HG02870 (cell line): ENCODE measurements at regions not wholly inside any gene's neighbourhood (a gene's known extent, or its start where the extent isn't known, plus 50 kb on each side); places are given as distances from the start of the nearest gene placed in this dataset.

Experiments
- ATAC-seq: cut with Tn5 transposase; IDR thresholded peaks from one replicate; pipeline ENCODE4 v1.9.1; 2021; ENCODE audit warnings: mild to moderate bottlenecking, moderate library complexity; ENCODE audit not compliant: unreplicated experiment

GRCh38 chr2:225937625-225938187, 538.2 kb downstream of the NYAP2 start:
- ATAC-seq = no peak

- no peak for ATAC-seq
These were observed 533.4 kb downstream of the NYAP2 start for GRCh38 chr2:225932811-225933413.

DNA sequence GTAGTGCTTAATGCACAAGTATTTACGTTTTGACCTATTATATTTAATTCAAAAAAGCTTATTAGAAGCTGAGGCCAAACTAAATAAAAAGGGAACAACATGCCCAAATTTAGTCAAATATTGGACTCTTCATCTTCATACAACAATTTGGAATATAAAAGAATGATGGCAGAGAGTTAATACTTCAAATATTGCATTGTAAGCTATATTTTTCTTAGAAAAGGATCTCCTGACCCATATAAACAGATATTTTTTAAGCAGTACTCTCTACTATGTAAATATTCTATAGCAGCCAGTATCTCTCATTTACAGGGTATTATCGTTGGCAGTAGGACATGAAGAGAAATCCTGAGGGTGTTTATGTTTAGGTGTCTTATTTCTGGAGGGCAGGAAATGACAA, 531.2 kb downstream of the NYAP2 start:
- ATAC-seq = no peak

DNA sequence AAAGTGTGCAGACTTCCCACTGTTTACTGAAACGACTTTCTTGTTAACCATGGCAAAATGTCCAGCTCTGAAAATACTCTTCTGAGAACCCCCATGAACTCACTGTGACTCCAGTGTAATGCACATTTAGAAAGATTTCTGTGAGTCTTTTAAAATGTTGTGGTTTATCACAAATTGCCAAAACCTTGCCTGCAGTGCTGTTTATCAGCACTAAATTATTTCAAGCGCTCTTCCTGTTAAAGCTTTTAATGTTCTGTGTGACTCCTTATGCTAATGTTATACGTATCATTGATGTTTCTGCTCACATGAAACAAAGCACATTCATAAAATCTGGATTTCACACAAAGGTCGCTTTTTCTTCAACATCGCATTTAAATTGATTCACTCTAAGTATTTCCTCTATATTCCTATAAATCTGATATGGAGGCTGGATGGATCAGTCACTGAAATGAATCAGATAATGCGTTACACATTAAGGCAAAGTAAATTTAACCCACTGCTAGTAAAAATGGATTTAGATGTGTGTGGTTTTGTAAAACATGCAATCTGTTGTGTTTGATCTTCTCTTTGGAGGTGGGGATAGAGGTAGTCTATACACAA, 521.2 kb downstream of the NYAP2 start:
- ATAC-seq = no peak

GRCh38 chr2:225916692-225917091, 517.2 kb downstream of the NYAP2 start:
- no peak for ATAC-seq

DNA sequence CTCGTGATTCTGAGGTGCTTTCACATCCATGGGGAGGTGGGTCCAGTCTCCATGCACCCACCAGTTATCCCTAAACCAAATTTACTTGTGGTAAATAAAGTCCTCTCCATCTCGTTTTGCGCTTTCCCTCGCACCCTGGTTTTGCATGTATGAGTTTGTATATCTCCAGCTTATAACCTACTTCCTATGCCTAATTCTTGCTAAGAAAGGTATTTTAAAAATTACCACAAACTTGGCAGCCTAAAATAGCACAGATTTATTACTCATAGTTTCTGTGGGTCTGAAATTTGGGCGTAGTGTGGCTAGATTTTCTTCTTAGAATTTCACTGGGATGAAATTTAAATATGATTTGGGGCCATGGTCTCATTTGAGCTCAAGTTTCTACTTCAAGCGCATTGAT, 511.5 kb downstream of the NYAP2 start:
- no peak for ATAC-seq

DNA sequence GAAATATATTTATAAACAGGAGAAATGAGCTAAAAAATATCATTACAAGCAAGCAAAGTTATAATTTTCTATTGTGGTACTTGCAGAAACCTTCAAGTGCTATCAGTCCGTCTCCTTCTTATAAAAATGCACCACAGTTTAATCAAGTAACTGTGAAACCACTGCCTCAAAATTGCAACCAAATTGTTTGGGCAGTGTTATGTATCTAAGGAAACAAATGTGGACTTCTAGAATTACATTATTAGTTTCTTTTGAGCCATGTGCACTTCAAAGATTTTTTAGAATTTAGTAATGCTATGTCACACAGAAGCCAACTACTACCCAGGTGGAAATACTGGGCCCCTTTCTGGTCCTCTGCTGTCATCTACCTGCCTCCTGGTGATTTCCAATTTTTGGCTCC, 495.6 kb downstream of the NYAP2 start:
- ATAC-seq = no peak

DNA sequence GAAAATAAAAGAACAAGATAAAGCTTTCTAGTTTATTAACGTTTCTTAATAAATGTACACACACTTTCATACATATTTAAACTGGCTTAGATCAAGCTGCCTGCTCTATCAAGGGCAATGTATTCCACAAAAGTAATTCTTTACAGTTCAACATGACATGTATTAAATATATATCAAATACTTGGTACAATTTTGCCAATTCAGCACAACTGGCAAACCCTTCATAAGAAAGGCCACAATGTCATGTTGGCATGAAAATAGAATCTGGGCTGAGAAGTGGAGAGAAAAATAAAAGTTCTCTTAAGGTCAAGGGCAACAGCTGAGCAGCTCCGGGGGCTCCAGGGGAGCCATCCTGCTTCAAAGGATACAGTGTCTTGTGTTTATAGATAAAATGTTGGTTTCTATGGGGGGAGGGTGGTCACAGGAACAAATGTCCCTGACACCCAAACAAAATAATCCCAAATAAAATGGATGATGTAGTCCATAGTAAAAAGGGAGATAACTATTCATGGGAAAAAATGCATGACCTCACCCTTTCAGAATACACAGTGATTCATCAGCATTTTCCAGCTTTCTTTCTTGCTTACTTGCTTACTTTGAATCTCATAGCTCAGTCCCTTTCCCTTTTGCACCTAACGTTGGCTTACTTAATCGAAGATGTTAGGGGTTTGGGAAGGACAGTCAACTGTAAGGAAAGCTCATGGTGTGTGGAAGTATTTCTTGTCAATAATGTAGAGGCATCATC, 494.9 kb downstream of the NYAP2 start:
- ATAC-seq = no peak

DNA sequence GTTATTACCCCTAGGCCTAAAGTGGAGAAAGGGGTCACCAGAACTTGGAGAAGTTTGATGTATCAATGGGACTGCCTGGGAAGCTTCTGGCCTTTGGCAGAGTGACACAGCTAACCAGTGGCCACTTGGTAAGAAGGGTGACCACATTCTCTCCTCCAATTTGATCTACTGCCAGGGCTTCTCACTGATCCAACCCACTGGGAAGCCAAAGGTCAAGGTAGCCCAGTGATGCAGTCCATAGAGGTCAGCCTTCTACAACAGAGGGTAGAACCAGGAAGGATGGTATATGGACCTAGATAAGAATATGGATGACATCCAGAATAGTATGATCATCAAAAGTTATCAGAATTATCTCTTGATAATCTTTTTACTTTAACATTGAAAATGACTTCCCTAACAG, 493.6 kb downstream of the NYAP2 start:
- ATAC-seq = no peak

GRCh38 chr2:225891771-225892170, 492.3 kb downstream of the NYAP2 start:
- ATAC-seq = no peak

DNA sequence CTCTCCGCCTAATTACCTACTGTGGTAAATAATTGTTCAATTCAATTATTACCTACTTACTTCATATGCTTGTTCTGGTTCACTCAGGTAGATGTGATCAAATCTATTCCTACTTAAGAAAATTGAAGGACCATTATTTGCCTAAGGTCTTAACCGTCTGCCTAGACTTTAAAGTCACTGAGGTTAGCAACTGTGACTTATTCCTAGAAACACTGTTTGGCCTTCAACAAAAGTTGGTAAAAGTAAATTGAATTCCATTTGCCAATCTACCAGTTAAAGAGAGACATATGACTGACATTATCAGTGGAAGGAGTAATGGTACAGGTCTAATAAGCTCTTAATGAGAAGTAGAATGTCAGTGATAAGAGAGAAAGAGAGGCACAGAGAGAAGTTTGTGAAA, 491.5 kb downstream of the NYAP2 start:
- ATAC-seq = no peak

- ATAC-seq = peak; percentile 83
These were observed 489.9 kb downstream of the NYAP2 start for GRCh38 chr2:225889452-225889851.

- ATAC-seq = no peak
These were observed 467.6 kb downstream of the NYAP2 start for GRCh38 chr2:225867071-225867470.

DNA sequence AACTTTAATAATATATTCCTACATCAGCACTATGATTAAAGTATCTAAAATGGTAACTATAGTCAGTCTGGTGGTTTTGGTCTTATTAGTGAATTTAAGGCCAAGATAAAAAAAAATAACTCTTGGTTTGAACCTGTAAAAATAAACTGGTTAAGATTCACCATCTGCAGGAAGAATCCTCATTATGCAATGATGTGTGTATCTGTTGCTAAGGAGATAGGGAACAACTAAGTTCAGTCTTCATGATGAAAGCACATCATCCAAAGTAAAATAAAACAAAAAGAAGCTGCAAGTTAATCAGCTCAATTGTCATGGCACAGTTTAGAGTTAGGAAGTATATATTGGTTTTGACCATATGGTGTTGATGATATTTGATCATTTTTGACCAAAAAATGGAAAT, 466.0 kb downstream of the NYAP2 start:
- no peak for ATAC-seq

DNA sequence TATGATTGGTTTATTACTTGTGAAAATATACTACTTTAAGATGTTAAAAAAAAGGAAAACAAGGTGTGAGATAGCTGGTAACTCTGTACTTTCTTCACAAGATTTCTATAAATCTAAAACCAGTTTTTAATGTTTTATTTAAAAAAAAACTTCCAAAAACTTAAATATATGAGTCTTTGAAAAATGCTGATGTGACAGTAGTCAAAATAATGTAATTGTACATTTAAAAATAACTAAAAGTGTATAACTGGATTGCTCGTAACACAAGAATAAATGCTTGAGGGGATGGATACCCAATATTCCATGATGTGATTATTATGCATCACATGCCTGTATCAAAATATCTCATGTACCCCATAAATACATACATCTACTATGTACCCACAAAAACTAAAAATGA, 464.9 kb downstream of the NYAP2 start:
- no peak for ATAC-seq

DNA sequence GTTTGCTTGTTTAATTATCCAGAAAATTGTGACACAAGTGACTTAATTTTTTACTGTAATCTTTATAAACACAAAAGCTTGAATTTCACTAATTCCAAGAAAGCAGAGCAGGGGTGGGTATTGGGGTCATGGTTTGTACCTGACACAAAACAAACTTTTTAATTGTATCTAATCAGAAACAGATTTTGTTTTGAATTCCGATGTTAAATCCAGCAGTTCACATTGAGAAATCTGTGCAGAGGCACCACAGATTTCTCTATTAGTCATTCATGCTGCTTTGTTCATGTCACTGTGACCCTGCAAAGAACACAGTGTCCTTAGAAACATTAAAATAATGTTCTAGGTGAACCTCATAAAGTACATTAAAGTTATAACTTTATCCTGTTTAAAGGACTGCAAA, 443.4 kb downstream of the NYAP2 start:
- ATAC-seq = no peak

- ATAC-seq = no peak
These were observed 441.8 kb downstream of the NYAP2 start for GRCh38 chr2:225841314-225841713.

DNA sequence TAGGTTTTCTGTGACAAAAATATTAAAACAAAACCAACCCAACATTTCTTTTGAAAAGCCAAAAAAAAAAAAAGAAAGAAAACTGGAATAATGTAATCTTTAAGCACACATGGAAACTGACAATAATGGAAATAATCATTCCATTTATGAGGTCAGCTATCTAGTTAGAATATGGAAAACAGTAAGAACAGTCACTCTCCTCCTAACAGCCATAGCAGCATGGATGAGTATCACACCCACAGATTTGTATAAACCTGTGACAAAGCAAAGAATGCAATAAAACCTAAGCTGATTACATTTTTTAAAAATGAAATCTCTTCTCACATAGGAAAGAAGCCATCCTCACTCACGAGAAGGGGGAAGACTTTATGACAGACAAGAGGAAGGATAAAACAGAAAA, 437.8 kb downstream of the NYAP2 start:
- no peak for ATAC-seq

DNA sequence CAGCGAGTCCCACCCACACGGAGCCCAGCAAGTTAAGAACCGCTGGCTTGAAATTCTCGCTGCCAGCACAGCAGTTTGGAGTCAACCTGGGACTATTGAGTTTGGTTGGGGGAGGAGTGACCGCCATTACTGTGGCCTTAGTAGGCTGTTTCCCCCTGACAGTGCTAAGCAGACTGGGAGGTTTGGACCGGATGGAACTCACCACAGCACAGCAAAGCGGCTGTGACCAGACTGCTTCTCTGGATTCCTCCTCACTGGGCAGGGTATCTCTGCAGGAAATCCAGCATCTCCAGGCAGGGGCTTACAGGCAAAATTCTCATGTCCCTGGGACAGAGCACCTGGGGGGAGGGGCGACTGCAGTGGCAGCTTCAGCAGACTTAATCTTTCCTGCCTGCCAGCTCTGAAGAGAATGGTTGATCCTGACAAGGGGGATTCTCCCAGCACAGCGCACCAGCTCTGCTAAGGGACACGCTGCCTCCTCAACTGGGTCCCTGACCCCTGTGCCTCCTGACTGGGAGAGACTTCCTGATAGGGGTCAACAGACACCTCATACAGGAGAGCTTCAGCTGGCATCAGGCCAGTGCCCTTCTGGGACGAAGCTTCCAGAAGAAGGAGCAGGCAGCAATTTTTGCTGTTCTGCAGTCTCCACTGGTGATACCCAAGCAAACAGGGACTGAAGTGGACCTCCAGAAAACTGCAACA, 425.4 kb downstream of the NYAP2 start:
- ATAC-seq = no peak

- ATAC-seq = no peak
These were observed 421.8 kb downstream of the NYAP2 start for GRCh38 chr2:225821351-225821750.

GRCh38 chr2:225820826-225821225, 421.3 kb downstream of the NYAP2 start:
- ATAC-seq = no peak

DNA sequence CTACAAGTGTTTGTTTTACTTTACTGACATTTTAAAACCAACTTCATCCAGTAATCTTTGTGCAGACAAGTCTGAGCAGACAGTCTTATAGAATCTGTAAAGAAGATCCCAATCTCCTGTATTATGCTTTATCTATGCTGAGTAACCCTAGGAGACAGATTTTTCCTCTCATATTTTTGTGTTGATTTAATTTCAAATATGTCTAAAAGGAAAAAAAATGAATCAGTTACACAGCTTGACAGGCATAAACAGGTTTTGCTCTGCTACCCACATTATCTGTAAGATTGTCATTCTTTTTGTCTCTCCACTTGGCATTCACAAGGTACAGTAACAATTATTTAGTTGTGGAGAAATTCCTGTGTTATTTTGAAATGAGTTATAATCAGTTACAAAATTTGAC, 415.0 kb downstream of the NYAP2 start:
- ATAC-seq = no peak
